H9 (cell line): ENCODE measurements at regions not wholly inside any gene's neighbourhood (a gene's known extent, or its start where the extent isn't known, plus 50 kb on each side); places are given as distances from the start of the nearest gene placed in this dataset.

ENCODE experiments used
- DNase-seq: peaks from one replicate; pipeline ENCODE4 v3.0.0-alpha.2; 2017
- H2AFZ ChIP-seq: one replicate; pipeline ENCODE4 v1.6.1; 2013; ENCODE audit warnings: mild to moderate bottlenecking, low read length, control low read depth, moderate library complexity
- H2AK5ac ChIP-seq: 2 replicates; pipeline ENCODE4 v1.6.1; 2013; ENCODE audit warnings: low read length, control low read depth, mixed read lengths; ENCODE audit not compliant: insufficient read length
- H2BK120ac ChIP-seq: one replicate; pipeline ENCODE4 v1.6.1; 2013; ENCODE audit warnings: low read depth, mild to moderate bottlenecking, low read length, control low read depth, inconsistent platforms; ENCODE audit not compliant: poor library complexity, severe bottlenecking
- H2BK12ac ChIP-seq: 2 replicates; pipeline ENCODE4 v1.6.1; 2013; ENCODE audit warnings: low read length, control low read depth, mixed read lengths, low read depth; ENCODE audit not compliant: insufficient read length
- H2BK15ac ChIP-seq: 2 replicates; pipeline ENCODE4 v1.6.1; 2013; ENCODE audit warnings: low read depth, low read length, control low read depth
- H2BK20ac ChIP-seq: one replicate; pipeline ENCODE4 v1.6.1; 2013; ENCODE audit warnings: low read depth, mild to moderate bottlenecking, low read length, control low read depth, inconsistent platforms; ENCODE audit not compliant: poor library complexity, severe bottlenecking
- H2BK5ac ChIP-seq: 2 replicates; pipeline ENCODE4 v1.6.1; 2013; ENCODE audit warnings: low read length, control low read depth, mixed read lengths; ENCODE audit not compliant: insufficient read length
- H3K14ac ChIP-seq: 2 replicates; pipeline ENCODE4 v1.6.1; 2013; ENCODE audit warnings: low read length, control low read depth; ENCODE audit not compliant: insufficient read depth
- H3K18ac ChIP-seq: 2 replicates; pipeline ENCODE4 v1.6.1; 2013; ENCODE audit warnings: low read depth, mild to moderate bottlenecking, mixed read lengths, low read length, control low read depth; ENCODE audit not compliant: insufficient read length
- H3K23ac ChIP-seq: 2 replicates; pipeline ENCODE4 v1.6.1; 2013; ENCODE audit warnings: low read length, control low read depth, mixed read lengths, low read depth; ENCODE audit not compliant: insufficient read length
- H3K23me2 ChIP-seq: 2 replicates; pipeline ENCODE4 v1.6.1; 2013; ENCODE audit warnings: low read depth, mild to moderate bottlenecking, mixed read lengths, low read length, control low read depth; ENCODE audit not compliant: insufficient read length, poor library complexity, severe bottlenecking
- H3K27ac ChIP-seq: 2 replicates; pipeline ENCODE4 v1.5.1; 2013; ENCODE audit warnings: low read length, control low read depth, mixed read lengths, low read depth; ENCODE audit not compliant: insufficient read length
- H3K27me3 ChIP-seq: 2 replicates; pipeline ENCODE4 v1.6.1; 2013; ENCODE audit warnings: low read length, control low read depth, inconsistent platforms; ENCODE audit not compliant: insufficient read depth
- H3K4ac ChIP-seq: 2 replicates; pipeline ENCODE4 v1.6.1; 2013; ENCODE audit warnings: low read depth, mild to moderate bottlenecking, control low read depth, inconsistent platforms, low read length, moderate library complexity
- H3K4me1 ChIP-seq: 2 replicates; pipeline ENCODE4 v1.6.1; 2013; ENCODE audit warnings: low read length, control low read depth, inconsistent platforms; ENCODE audit not compliant: insufficient read depth
- H3K4me2 ChIP-seq: 2 replicates; pipeline ENCODE4 v1.6.1; 2013; ENCODE audit warnings: low read length, control low read depth, mixed read lengths; ENCODE audit not compliant: insufficient read length, insufficient read depth
- H3K56ac ChIP-seq: 2 replicates; pipeline ENCODE4 v1.6.1; 2013; ENCODE audit warnings: low read depth, mild to moderate bottlenecking, mixed read lengths, low read length, control low read depth; ENCODE audit not compliant: insufficient read length
- H3K79me1 ChIP-seq: 2 replicates; pipeline ENCODE4 v1.6.1; 2013; ENCODE audit warnings: low read depth, mild to moderate bottlenecking, moderate library complexity, low read length, control low read depth, inconsistent platforms; ENCODE audit not compliant: insufficient read depth, poor library complexity, severe bottlenecking
- H3K79me2 ChIP-seq: 2 replicates; pipeline ENCODE4 v1.6.1; 2013; ENCODE audit warnings: low read length, control low read depth, inconsistent platforms; ENCODE audit not compliant: insufficient read depth
- H3K9ac ChIP-seq: 2 replicates; pipeline ENCODE4 v1.6.1; 2013; ENCODE audit warnings: low read length, control low read depth, mixed read lengths; ENCODE audit not compliant: insufficient read length; ENCODE audit errors: extremely low read depth
- H3K9me3 ChIP-seq: one replicate; pipeline ENCODE4 v1.6.1; 2013; ENCODE audit warnings: low read depth, low read length, inconsistent platforms; ENCODE audit not compliant: control insufficient read depth
- H3T11ph ChIP-seq: one replicate; pipeline ENCODE4 v1.6.1; 2013; ENCODE audit warnings: mild to moderate bottlenecking, low read length, control low read depth, inconsistent platforms
- H4K20me1 ChIP-seq: one replicate; pipeline ENCODE4 v1.6.1; 2013; ENCODE audit not compliant: control insufficient read depth, insufficient read length, insufficient read depth
- H4K5ac ChIP-seq: 2 replicates; pipeline ENCODE4 v1.6.1; 2013; ENCODE audit warnings: low read depth, mild to moderate bottlenecking, mixed read lengths, low read length, control low read depth; ENCODE audit not compliant: insufficient read length
- H4K8ac ChIP-seq: replicated peaks from 2 replicates; pipeline ENCODE4 v1.6.1; 2013; ENCODE audit warnings: low read length, control low read depth, mixed read lengths, low read depth; ENCODE audit not compliant: insufficient read length
- H4K91ac ChIP-seq: 2 replicates; pipeline ENCODE4 v1.6.1; 2013; ENCODE audit warnings: low read depth, mild to moderate bottlenecking, moderate library complexity, mixed read lengths, low read length, control low read depth; ENCODE audit not compliant: insufficient read length
- H3K27ac Mint-ChIP-seq, 3 experiments: 2 replicates in 2 of 3; 3 replicates in 1 of 3; pipeline ENCODE4 v1.8.0; 2020 to 2021; ENCODE audit warnings: mixed read lengths in 3 of 3, mild to moderate bottlenecking in 1 of 3, moderate library complexity in 1 of 3
- H3K27me3 Mint-ChIP-seq: 2 replicates; pipeline ENCODE4 v1.8.0; 2021; ENCODE audit warnings: low read depth, mild to moderate bottlenecking, moderate library complexity, mixed read lengths
- H3K36me3 Mint-ChIP-seq, 3 experiments: 2 replicates in 2 of 3; 3 replicates in 1 of 3; pipeline ENCODE4 v1.8.0; 2020 to 2021; ENCODE audit warnings: low read depth in 3 of 3, mixed read lengths in 3 of 3; ENCODE audit not compliant: insufficient read depth in 1 of 3
- H3K4me1 Mint-ChIP-seq, 2 experiments: 2 replicates each; pipeline ENCODE4 v1.8.0; 2020; ENCODE audit warnings: mixed read lengths in 2 of 2
- H3K4me3 Mint-ChIP-seq, 2 experiments: 2 replicates in 1 of 2; 3 replicates in 1 of 2; pipeline ENCODE4 v1.8.0; 2020 to 2021; ENCODE audit warnings: mild to moderate bottlenecking in 2 of 2, mixed read lengths in 2 of 2, moderate library complexity in 1 of 2
- H3K9me3 Mint-ChIP-seq, 2 experiments: 2 replicates in 1 of 2; 3 replicates in 1 of 2; pipeline ENCODE4 v1.8.0; 2020; ENCODE audit warnings: mild to moderate bottlenecking in 2 of 2, mixed read lengths in 2 of 2, moderate library complexity in 1 of 2
- WGBS: extraction: QIAGEN DNeasy Blood & Tissue Kit; methylation state at CpG from one replicate; pipeline ENCODE4 v1.1.7; 2013; ENCODE audit warnings: missing lambda C conversion rate, low lambda C conversion rate, mixed read lengths; ENCODE audit not compliant: insufficient read length; ENCODE audit errors: extremely low coverage; 5-methylcytosine and 5-hydroxymethylcytosine counted together
- TF ChIP-seq, protein P1 (sequence below): fragments of 200-600 bp; sonication (generic); conservative IDR thresholded peaks from 3 replicates; pipeline ENCODE4 v1.8.0; 2021; ENCODE audit warnings: antibody characterized with exemption, mild to moderate bottlenecking

DNA sequence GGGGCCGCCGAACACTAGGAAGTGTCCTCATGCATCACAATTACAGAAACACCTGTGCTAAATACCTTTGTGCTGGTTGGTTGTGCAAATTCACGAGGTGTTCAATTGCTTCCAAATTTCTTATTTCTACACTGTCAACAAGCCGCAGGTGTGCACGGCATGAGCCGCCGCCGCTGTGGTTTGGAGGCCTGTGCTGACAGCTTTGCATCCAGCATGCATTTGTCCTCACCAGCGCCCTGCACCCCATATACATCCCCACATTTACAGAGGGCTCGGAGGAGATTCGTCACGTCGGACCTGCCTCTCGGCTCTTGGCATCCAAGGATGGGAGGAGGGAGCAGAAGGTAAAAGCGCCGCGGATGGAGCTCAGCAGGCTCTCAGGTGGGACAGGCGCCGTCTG, 305.3 kb upstream of the MKI67 start:
- Histone ChIP-seq H2BK20ac (no peak overlapping the region), H3K18ac (no peak overlapping the region), H2BK12ac (no peak overlapping the region), H3K27ac (no peak overlapping the region), H3T11ph (no peak overlapping the region), H3K4me2 (no peak overlapping the region), H3K14ac (no peak overlapping the region), H4K5ac (no peak overlapping the region), H3K23ac (no peak overlapping the region), H3K56ac (no peak overlapping the region), H3K27me3 (no peaks in the 10 kb centered on the region), H3K9me3 (no peaks in the 10 kb centered on the region), H3K79me2 (no peaks in the 10 kb centered on the region), H3K4ac (no peak overlapping the region), H4K8ac (no peak overlapping the region), H2AK5ac (no peak overlapping the region), H2BK5ac (no peak overlapping the region), H3K9ac (no peak overlapping the region), H4K20me1 (no peaks in the 10 kb centered on the region), H3K4me1 (no peaks in the 10 kb centered on the region; the same call in 1 of the 2 replicates), H2AFZ (no peak overlapping the region), H2BK15ac (no peak overlapping the region), H3K79me1 (no peaks in the 10 kb centered on the region), H2BK120ac (no peak overlapping the region), H3K23me2 (no peaks in the 10 kb centered on the region), H4K91ac (no peak overlapping the region)
- DNase-seq, result no peak
- H3K27me3 Mint-ChIP-seq, result peaks cover 8% of the 10 kb centered on the region
- TF ChIP-seq, protein P1, sequence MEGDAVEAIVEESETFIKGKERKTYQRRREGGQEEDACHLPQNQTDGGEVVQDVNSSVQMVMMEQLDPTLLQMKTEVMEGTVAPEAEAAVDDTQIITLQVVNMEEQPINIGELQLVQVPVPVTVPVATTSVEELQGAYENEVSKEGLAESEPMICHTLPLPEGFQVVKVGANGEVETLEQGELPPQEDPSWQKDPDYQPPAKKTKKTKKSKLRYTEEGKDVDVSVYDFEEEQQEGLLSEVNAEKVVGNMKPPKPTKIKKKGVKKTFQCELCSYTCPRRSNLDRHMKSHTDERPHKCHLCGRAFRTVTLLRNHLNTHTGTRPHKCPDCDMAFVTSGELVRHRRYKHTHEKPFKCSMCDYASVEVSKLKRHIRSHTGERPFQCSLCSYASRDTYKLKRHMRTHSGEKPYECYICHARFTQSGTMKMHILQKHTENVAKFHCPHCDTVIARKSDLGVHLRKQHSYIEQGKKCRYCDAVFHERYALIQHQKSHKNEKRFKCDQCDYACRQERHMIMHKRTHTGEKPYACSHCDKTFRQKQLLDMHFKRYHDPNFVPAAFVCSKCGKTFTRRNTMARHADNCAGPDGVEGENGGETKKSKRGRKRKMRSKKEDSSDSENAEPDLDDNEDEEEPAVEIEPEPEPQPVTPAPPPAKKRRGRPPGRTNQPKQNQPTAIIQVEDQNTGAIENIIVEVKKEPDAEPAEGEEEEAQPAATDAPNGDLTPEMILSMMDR, result no peak
- no CpG with 5 or more reads among the region's 19 CpGs for WGBS
- no peaks in the 10 kb centered on the region for H3K9me3 Mint-ChIP-seq
- no peaks in the 10 kb centered on the region for H3K36me3 Mint-ChIP-seq
- H3K27ac Mint-ChIP-seq, result no peak overlapping the region
- peaks cover 25 to 35% of the 10 kb centered on the region in 2 experiments for H3K4me1 Mint-ChIP-seq
- H3K4me3 Mint-ChIP-seq, result no peak overlapping the region
